HG02870 (cell line): ENCODE measurements at regions not wholly inside any gene's neighbourhood (a gene's known extent, or its start where the extent isn't known, plus 50 kb on each side); places are given as distances from the start of the nearest gene placed in this dataset.
"Not testable (repeated sequence)": the region's sequence is repeated elsewhere in the genome, so short reads cannot be mapped to it uniquely, and the experiment has no call there.

Source experiments
- ATAC-seq: cut with Tn5 transposase; IDR thresholded peaks from one replicate; pipeline ENCODE4 v1.9.1; 2021; ENCODE audit warnings: mild to moderate bottlenecking, moderate library complexity; ENCODE audit not compliant: unreplicated experiment

DNA sequence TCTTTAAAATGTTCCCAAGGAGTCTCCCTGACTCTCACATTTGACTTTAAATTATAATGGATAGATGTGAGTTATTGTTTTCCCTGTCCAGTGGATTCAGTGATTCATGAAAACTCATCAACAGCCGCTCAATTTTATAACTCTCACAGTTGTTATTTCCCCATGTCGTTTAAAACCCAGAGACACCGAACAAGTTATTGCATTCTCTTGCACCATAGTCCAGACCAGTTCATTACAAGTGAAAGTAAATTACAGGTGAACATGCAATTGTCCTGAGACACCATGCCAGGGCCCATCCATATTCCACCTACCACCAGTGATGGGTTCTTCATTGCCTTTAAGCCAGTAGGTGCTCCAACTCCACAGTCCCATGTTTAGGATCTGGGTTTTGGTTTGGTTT lies 85.7 kb upstream of the CMKLR1 start:
- no peak for ATAC-seq

DNA sequence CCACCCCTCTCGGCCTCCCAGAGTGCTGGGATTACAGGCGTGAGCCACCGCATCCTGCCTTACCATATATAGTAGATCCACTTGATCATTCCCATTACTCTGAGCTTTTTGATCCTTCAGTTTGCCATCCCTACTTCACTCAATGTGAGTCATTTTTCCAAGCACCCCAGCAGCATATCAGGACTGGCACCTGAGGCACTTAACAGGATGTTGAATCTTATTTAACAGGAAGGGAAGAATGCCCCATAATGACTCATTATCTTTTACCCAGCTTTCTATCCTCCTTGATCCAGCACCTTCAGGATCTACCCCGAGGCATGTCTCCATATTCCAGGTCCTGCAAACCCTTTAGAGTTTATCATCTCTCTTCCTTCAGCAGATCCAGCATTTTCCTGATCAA lies 84.9 kb upstream of the CMKLR1 start:
- no peak for ATAC-seq

DNA sequence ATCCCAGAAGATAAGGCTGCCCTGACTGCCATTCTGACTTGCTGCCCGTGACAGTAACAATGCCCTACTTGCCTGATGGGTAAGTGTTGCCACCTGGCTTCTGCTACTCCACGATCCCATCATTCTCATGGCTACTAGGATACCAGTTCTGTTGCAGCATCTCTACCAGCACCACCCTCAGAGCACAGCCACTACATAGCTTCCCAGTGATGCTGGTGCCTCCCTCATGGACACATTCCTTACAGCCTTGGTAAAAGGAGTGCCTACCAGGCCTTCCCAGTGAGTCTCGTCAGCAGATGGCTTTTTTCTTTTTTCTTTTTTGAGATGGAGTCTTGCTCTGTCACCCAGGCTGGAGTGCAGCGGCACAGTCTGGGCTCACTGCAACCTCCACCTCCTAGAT lies 84.4 kb upstream of the CMKLR1 start:
- ATAC-seq = no peak

DNA sequence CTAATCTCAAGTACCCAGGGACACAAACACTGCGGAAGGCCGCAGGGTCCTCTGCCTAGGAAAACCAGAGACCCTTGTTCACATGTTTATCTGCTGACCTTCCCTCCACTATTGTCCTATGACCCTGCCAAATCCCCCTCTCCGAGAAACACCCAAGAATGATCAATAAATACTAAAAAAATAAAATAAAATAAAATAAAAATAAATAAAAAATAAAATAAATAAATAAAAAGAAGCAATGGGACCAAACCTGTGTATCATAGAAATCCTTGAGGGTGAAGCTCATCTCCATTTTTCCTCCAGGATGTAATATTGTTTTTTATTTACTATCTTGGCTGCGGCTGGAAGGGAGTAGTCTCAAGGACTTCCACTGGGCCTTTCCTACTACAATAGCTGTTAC lies 82.0 kb upstream of the CMKLR1 start:
- not testable (repeated sequence) for ATAC-seq

DNA sequence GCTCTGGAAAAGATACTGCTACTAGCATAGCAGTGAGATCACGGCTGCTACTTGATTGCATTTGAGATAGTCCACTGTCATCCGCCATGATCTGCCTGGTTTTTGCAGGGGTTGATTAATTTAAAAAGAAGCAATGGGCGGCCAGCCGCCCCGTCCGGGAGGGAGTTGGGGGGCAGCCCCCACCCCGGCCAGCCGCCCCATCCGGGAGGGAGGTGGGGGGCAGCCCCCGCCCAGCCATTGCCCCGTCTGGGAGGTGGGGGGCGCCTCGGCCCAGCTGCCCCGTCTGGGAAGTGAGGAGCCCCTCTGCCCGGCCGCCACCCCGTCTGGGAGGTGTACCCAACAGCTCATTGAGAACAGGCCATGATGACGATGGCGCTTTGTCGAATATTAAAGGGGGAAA lies 81.3 kb upstream of the CMKLR1 start:
- ATAC-seq = not testable (repeated sequence)

DNA sequence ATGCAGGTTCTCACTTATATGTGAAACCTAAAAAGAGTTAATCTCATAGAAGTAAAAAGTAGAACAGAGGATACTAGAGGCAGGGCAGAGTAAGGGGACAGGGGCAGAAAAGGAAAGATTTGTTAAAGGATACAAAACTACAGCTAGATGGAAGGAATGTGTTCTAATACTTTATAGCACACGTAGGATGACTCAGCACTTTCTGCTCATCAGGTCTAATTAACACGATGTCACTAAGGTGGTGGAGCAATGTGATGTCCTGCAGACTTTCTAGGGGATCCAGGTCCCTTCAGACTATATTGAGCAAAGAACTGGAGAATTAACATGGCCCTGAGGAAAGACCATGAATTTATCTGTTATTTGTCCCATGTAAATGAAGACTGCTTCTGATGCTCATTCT lies 80.8 kb upstream of the CMKLR1 start:
- ATAC-seq = no peak

GRCh38 chr12:108418164-108418890 lies 79.2 kb upstream of the CMKLR1 start:
- ATAC-seq = no peak

DNA sequence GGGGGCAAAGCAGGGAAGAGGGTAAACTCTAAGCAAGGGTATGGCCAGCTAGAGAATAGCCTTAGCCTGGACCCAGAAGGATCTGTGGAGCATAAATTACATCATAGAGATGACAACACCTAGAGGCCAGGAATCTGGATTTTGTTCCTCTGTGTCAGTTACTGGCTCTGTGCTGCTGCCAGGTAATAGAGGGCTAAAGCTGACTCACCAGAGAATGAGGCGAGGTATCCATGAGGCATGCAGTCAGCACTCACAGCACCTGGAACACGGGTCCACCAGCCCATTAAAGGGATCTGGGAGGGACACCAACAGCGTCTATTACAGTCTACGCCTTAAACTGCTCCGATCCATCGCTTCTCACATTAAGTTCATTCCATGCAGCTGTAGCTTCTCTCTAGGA lies 74.9 kb upstream of the CMKLR1 start:
- ATAC-seq = no peak

GRCh38 chr12:108410689-108411088 lies 71.6 kb upstream of the CMKLR1 start:
- no peak for ATAC-seq

DNA sequence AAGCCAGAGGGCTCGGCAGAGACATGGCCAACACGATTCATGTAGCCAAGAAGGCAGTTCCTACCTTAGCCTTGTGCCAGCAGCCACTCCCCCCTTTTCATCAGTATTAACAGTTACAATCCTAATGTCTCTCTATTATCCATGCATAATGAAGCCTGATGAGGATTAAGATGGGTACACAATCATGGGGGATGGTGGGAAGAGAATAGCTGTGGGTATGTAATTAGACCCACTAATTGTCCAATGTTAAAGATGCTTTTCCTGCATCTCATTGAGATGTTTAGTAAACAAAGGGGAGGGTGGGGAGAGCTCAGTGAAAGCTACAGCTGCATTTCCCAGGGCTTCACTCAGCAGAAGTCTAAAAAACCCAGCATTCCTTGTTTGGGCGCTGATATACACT lies 70.4 kb upstream of the CMKLR1 start:
- ATAC-seq = no peak

GRCh38 chr12:108403952-108404351 lies 64.8 kb upstream of the CMKLR1 start:
- no peak for ATAC-seq

GRCh38 chr12:108401964-108402363 lies 62.9 kb upstream of the CMKLR1 start:
- no peak for ATAC-seq

DNA sequence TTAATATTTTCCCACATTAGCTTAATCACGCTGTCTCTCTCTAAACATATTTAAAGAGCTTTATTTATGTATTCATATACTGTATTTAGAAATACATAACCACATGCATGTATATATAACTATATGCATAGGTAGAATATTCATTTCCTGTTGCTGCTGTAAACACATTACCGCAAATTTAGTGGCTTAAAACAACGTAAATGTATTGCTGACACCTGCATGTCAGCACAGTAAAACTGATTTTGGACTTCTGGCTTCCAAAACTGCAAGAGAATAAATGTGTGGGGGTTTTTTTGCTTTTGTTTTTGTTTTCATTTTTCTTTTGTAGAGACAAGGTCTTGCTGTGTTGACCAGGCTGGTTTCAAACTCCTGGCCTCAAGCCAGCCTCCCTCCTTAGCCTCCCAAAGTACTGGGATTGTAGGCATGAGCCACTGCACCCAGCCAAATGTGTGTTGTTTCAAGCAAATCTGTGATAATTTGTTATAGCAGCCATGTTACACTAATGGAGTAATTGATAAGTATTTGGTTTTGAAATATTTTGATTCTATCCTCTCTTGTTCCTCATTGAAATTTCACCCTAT lies 61.9 kb upstream of the CMKLR1 start:
- no peak for ATAC-seq

DNA sequence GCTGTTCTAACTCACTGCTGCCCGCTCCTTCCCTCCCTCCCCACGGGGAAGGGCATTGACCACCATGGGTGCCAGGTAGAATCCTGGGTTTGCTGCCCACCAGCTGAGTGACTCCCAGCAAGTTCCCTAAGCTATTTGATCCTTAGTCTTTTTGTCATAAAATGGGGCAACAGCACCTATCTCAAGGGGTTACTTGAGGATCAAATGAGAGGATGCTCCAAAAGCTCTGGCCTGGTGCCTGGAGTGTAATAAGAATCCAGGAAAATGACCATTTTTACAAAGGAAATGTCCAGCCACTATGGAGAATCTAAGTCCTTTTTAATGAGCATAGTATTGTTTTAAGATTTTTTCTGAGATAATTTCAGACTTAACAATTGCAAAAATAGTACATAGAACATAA lies 61.4 kb upstream of the CMKLR1 start:
- ATAC-seq = no peak

DNA sequence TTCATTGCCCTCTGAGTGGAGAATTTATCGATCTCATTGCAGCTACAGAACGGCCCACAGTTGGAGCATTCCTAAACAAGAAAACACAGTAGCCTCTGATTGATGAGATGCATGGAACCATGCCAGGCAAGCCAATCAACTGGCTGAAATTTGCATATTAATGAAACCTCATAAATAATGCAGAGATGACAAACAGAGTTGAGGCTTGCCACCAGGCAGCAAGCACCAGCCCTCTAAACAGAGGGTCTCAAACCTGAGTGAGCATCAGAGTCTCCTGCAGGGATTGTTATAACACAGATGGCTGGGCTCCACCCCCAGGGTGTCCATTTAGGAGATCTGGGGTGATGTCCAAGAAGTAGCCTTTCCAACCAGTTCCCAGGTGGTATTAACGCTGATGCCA lies 60.9 kb upstream of the CMKLR1 start:
- ATAC-seq = no peak

DNA sequence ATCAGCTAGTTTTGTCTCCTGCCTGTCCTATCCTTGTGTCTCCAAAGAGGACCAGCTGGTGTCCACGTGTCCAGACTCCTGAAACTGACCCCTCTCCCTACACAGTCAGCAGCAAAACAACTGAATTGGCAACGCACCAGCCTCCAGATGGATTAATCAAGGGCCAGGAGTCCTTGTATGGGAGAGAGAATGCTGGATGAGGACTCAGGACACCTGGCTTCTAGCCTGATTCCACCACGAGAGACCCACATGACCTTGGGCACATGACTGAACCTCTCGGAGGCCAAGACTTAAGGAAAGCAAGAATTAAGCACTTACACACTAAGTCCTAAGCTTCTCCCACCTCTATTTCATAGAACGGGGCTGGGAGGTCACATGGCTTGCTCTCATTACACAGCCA lies 60.4 kb upstream of the CMKLR1 start:
- ATAC-seq = no peak

GRCh38 chr12:108394196-108394595 lies 55.1 kb upstream of the CMKLR1 start:
- ATAC-seq = no peak

GRCh38 chr12:108392284-108392683 lies 53.2 kb upstream of the CMKLR1 start:
- no peak for ATAC-seq

- ATAC-seq = no peak
These were observed 51.5 kb upstream of the CMKLR1 start for GRCh38 chr12:108390495-108391203.

- no peak for ATAC-seq
These were observed 50.4 kb upstream of the CMKLR1 start for GRCh38 chr12:108389544-108389943.
